Stimulated activated CD8-positive, alpha-beta memory T cell treated with anti-CD3 and anti-CD28 coated beads, Interleukin-15, amount 100 ng/mL, for 48 hours (primary cell): ENCODE measurements at regions not wholly inside any gene's neighbourhood (a gene's known extent, or its start where the extent isn't known, plus 50 kb on each side); places are given as distances from the start of the nearest gene placed in this dataset.

Experiments
- DNase-seq, 2 donors: peaks; one replicate each; pipeline ENCODE4 v3.0.0-alpha.2; 2020; ENCODE audit warnings: low read depth in 2 of 2

- no peak for DNase-seq
Measured at GRCh38 chr17:72545766-72546165, 424.9 kb downstream of the SOX9 start.

- DNase-seq, result no peak
Measured at GRCh38 chr17:72553051-72553755, 432.4 kb downstream of the SOX9 start.

GRCh38 chr17:72554508-72554907 is 433.7 kb downstream of the SOX9 start:
- no peak for DNase-seq

- DNase-seq, result no peak
Measured at GRCh38 chr17:72555052-72555451, 434.2 kb downstream of the SOX9 start.

GRCh38 chr17:72556944-72557826 is 436.4 kb downstream of the SOX9 start:
- peak; percentile 23 to 25 for DNase-seq

GRCh38 chr17:72558971-72559476 is 438.2 kb downstream of the SOX9 start:
- DNase-seq, result no peak

- peak; percentile 3 to 7 for DNase-seq
Measured at GRCh38 chr17:72560303-72561247, 439.8 kb downstream of the SOX9 start.

- no peak for DNase-seq
Measured at GRCh38 chr17:72561266-72561665, 440.4 kb downstream of the SOX9 start.

GRCh38 chr17:72561680-72562079 is 440.9 kb downstream of the SOX9 start:
- no peak for DNase-seq

- no peak for DNase-seq
Measured at GRCh38 chr17:72562615-72563188, 441.9 kb downstream of the SOX9 start.

GRCh38 chr17:72563952-72564351 is 443.1 kb downstream of the SOX9 start:
- DNase-seq, result no peak

- DNase-seq, result no peak
Measured at GRCh38 chr17:72565006-72565405, 444.2 kb downstream of the SOX9 start.

- no peak for DNase-seq
Measured at GRCh38 chr17:72565758-72566157, 444.9 kb downstream of the SOX9 start.

GRCh38 chr17:72566671-72567484 is 446.1 kb downstream of the SOX9 start:
- no peak for DNase-seq

GRCh38 chr17:72567774-72568173 is 447.0 kb downstream of the SOX9 start:
- DNase-seq, result no peak

GRCh38 chr17:72569148-72569946 is 448.5 kb downstream of the SOX9 start:
- no peak for DNase-seq

- DNase-seq, result no peak
Measured at GRCh38 chr17:72571813-72572396, 451.1 kb downstream of the SOX9 start.

- no peak for DNase-seq
Measured at GRCh38 chr17:72572604-72573491, 452.0 kb downstream of the SOX9 start.
